ENCODE measurements at regions not wholly inside any gene's neighbourhood (a gene's known extent, or its start where the extent isn't known, plus 50 kb on each side); places are given as distances from the start of the nearest gene placed in this dataset.

GRCh38 chr5:120926471-120926870 is 462.4 kb downstream of the PRR16 start:
- no peaks in the 10 kb centered on the region for H3K9me3 ChIP-seq (ENCODE audit: control insufficient read depth, insufficient read depth, low read depth, low read length)
- TF ChIP-seq ZNF112 (tag by site-specific recombination; IDR thresholded peaks at IDR 0.05): no peak
- no peak for TF ChIP-seq BCL11A (tag by site-specific recombination; IDR thresholded peaks at IDR 0.05; ENCODE audit: low read depth)
- TF ChIP-seq ZNF148 (tag by site-specific recombination; IDR thresholded peaks at IDR 0.05; ENCODE audit: borderline replicate concordance): no peak
- no peak for TF ChIP-seq GLI4 (tag by site-specific recombination; IDR thresholded peaks at IDR 0.05)
- TF ChIP-seq ZNF18 (tag by site-specific recombination; IDR thresholded peaks at IDR 0.05): no peak
- TF ChIP-seq ZBTB1 (tag by site-specific recombination; IDR thresholded peaks at IDR 0.05): no peak
- H3K4me3 ChIP-seq (ENCODE audit: low read depth, low read length): no peak overlapping the region
- H3K27ac ChIP-seq (ENCODE audit: extremely low read depth, low read depth, low read length): no peak overlapping the region
- ChIA-PET POLR2A (no interaction called here), CTCF (no interaction called here)
- no peaks in the 10 kb centered on the region for H3K36me3 ChIP-seq (ENCODE audit: control insufficient read depth in 2 of 2, insufficient read depth in 1 of 2, low read length in 2 of 2)
- H3K4me1 ChIP-seq (ENCODE audit: control insufficient read depth, insufficient read depth, low read length): no peaks in the 10 kb centered on the region

- H3K4me1 ChIP-seq (ENCODE audit: control insufficient read depth, insufficient read depth, low read length): no peaks in the 10 kb centered on the region
- no peak for TF ChIP-seq ZSCAN23 (tag by site-specific recombination; IDR thresholded peaks at IDR 0.05)
- TF ChIP-seq ZBTB20 (tag by site-specific recombination; IDR thresholded peaks at IDR 0.05): no peak
- no peak for TF ChIP-seq ZNF132 (tag by site-specific recombination; IDR thresholded peaks at IDR 0.05; ENCODE audit: borderline replicate concordance)
- no peak for TF ChIP-seq OVOL3 (tag by site-specific recombination; IDR thresholded peaks at IDR 0.05)
- no peak for TF ChIP-seq ZNF221 (tag by site-specific recombination; IDR thresholded peaks at IDR 0.05; ENCODE audit: borderline replicate concordance)
- ChIA-PET POLR2A (no interaction called here), CTCF (interaction anchor here (0.8 kb wide), 1 partner anchor 18 kb away, joined by 3 read pairs; no protein-coding TSS in a partner anchor)
- no peaks in the 10 kb centered on the region for H3K36me3 ChIP-seq (ENCODE audit: control insufficient read depth in 2 of 2, insufficient read depth in 1 of 2, low read length in 2 of 2)
- no peaks in the 10 kb centered on the region for H3K9me3 ChIP-seq (ENCODE audit: control insufficient read depth, insufficient read depth, low read depth, low read length)
- no peak overlapping the region for H3K27ac ChIP-seq (ENCODE audit: extremely low read depth, low read depth, low read length)
- H3K4me3 ChIP-seq (ENCODE audit: low read depth, low read length): no peak overlapping the region
Measured at GRCh38 chr5:120927950-120928530, 463.9 kb downstream of the PRR16 start.

GRCh38 chr5:120932480-120932879 is 468.4 kb downstream of the PRR16 start:
- ChIA-PET CTCF (no interaction called here), POLR2A (no interaction called here)
- Histone ChIP-seq H3K9me3 (ENCODE audit: control insufficient read depth, insufficient read depth, low read depth, low read length) (no peaks in the 10 kb centered on the region), H3K4me3 (ENCODE audit: low read depth, low read length) (no peak overlapping the region), H3K4me1 (ENCODE audit: control insufficient read depth, insufficient read depth, low read length) (no peaks in the 10 kb centered on the region), H3K27ac (ENCODE audit: extremely low read depth, low read depth, low read length) (no peak overlapping the region), H3K36me3 (ENCODE audit: control insufficient read depth in 2 of 2, insufficient read depth in 1 of 2, low read length in 2 of 2) (no peaks in the 10 kb centered on the region)
- TF ChIP-seq ZNF843 (tag by site-specific recombination; IDR thresholded peaks at IDR 0.05) (no peak), ZBTB49 (tag by site-specific recombination; IDR thresholded peaks at IDR 0.05; ENCODE audit: low read depth) (no peak), ZNF549 (tag by site-specific recombination; IDR thresholded peaks at IDR 0.05) (no peak), ZBTB44 (tag by site-specific recombination; IDR thresholded peaks at IDR 0.05) (no peak), ZNF639 (tag by site-specific recombination; IDR thresholded peaks at IDR 0.05) (no peak), ZNF394 (tag by site-specific recombination; IDR thresholded peaks at IDR 0.05; ENCODE audit: borderline replicate concordance) (no peak), ZBTB1 (tag by site-specific recombination; IDR thresholded peaks at IDR 0.05) (no peak), SCRT1 (tag by site-specific recombination; IDR thresholded peaks at IDR 0.05; ENCODE audit: borderline replicate concordance) (no peak), PATZ1 (tag by site-specific recombination; IDR thresholded peaks at IDR 0.05) (no peak), ZNF211 (tag by site-specific recombination; IDR thresholded peaks at IDR 0.05; ENCODE audit: low read depth) (no peak)
